Stomach (tissue), 4 donors: ENCODE measurements at regions not wholly inside any gene's neighbourhood (a gene's known extent, or its start where the extent isn't known, plus 50 kb on each side); places are given as distances from the start of the nearest gene placed in this dataset.

Experiments
- CTCF ChIP-seq, 7 experiments: fragments of 450-650 bp in 4 of 7; fragments of 200-600 bp in 3 of 7; sonication (generic) in 3 of 7; IDR thresholded peaks; one replicate each; pipeline ENCODE4 v1.5.1; 2016 to 2019; ENCODE audit warnings: antibody characterized with exemption in 7 of 7, control low read depth in 2 of 7, mild to moderate bottlenecking in 1 of 7
- EP300 ChIP-seq: sonication (generic); formaldehyde crosslinking; IDR thresholded peaks from one replicate; pipeline ENCODE4 v1.6.1; 2017; ENCODE audit warnings: antibody characterized with exemption
- POLR2A ChIP-seq, 4 donors: fragments of 450-650 bp; IDR thresholded peaks; one replicate each; pipeline ENCODE4 v1.6.1; 2016; ENCODE audit warnings: antibody characterized with exemption in 4 of 4, control low read depth in 2 of 4, mild to moderate bottlenecking in 1 of 4, moderate library complexity in 1 of 4
- POLR2AphosphoS5 ChIP-seq, 3 donors: sonication (generic); formaldehyde crosslinking; IDR thresholded peaks; one replicate each; pipeline ENCODE4 v1.6.1; 2016; ENCODE audit warnings: antibody characterized with exemption in 3 of 3

GRCh38 chr21:35909456-35910223 lies 150.7 kb downstream of the SETD4 start:
- no peak for TF ChIP-seq CTCF (IDR thresholded peaks at IDR 0.05)
- no peak for TF ChIP-seq POLR2A (IDR thresholded peaks at IDR 0.05)
- TF ChIP-seq EP300 = no peak
- TF ChIP-seq POLR2AphosphoS5 (IDR thresholded peaks at IDR 0.05) = no peak
